ENCODE measurements at regions not wholly inside any gene's neighbourhood (a gene's known extent, or its start where the extent isn't known, plus 50 kb on each side); places are given as distances from the start of the nearest gene placed in this dataset.

GRCh38 chr18:72692086-72692485 is 147.9 kb upstream of the CBLN2 start:
- no peak for DNase-seq

- DNase-seq = no peak
Measured at GRCh38 chr18:72687736-72688135, 143.6 kb upstream of the CBLN2 start.

GRCh38 chr18:72675394-72675793 is 131.3 kb upstream of the CBLN2 start:
- no peak for DNase-seq

- DNase-seq = no peak
Measured at GRCh38 chr18:72674710-72675109, 130.6 kb upstream of the CBLN2 start.

GRCh38 chr18:72673242-72673641 is 129.1 kb upstream of the CBLN2 start:
- no peak for DNase-seq

- DNase-seq = peak; percentile 13
Measured at GRCh38 chr18:72672364-72673184, 128.4 kb upstream of the CBLN2 start.

- no peak for DNase-seq
Measured at GRCh38 chr18:72667932-72668331, 123.8 kb upstream of the CBLN2 start.

GRCh38 chr18:72652990-72653593 is 109.0 kb upstream of the CBLN2 start:
- no peak for DNase-seq

GRCh38 chr18:72651033-72651432 is 106.9 kb upstream of the CBLN2 start:
- DNase-seq = no peak

GRCh38 chr18:72648481-72648960 is 104.4 kb upstream of the CBLN2 start:
- DNase-seq = no peak

GRCh38 chr18:72648079-72648478 is 103.9 kb upstream of the CBLN2 start:
- no peak for DNase-seq

GRCh38 chr18:72640557-72640956 is 96.4 kb upstream of the CBLN2 start:
- DNase-seq = no peak

- no peak for DNase-seq
Measured at GRCh38 chr18:72638376-72638775, 94.2 kb upstream of the CBLN2 start.

- no peak for DNase-seq
Measured at GRCh38 chr18:72637721-72638120, 93.6 kb upstream of the CBLN2 start.

GRCh38 chr18:72637299-72637698 is 93.2 kb upstream of the CBLN2 start:
- DNase-seq = no peak

- no peak for DNase-seq
Measured at GRCh38 chr18:72636611-72637010, 92.5 kb upstream of the CBLN2 start.

GRCh38 chr18:72634500-72634899 is 90.4 kb upstream of the CBLN2 start:
- no peak for DNase-seq

- DNase-seq = no peak
Measured at GRCh38 chr18:72630991-72631390, 86.8 kb upstream of the CBLN2 start.

GRCh38 chr18:72623444-72623843 is 79.3 kb upstream of the CBLN2 start:
- DNase-seq = no peak

GRCh38 chr18:72613534-72613930 is 69.4 kb upstream of the CBLN2 start:
- no peak for DNase-seq

GRCh38 chr18:72612894-72613533 is 68.9 kb upstream of the CBLN2 start:
- DNase-seq = no peak

GRCh38 chr18:72605376-72605775 is 61.2 kb upstream of the CBLN2 start:
- DNase-seq = no peak

GRCh38 chr18:72601944-72602343 is 57.8 kb upstream of the CBLN2 start:
- no peak for DNase-seq

- no peak for DNase-seq
Measured at GRCh38 chr18:72601481-72601880, 57.3 kb upstream of the CBLN2 start.

All from fibroblast of upper back skin (primary cell).